ENCODE measurements at regions not wholly inside any gene's neighbourhood (a gene's known extent, or its start where the extent isn't known, plus 50 kb on each side); places are given as distances from the start of the nearest gene placed in this dataset.

GRCh38 chr4:32148111-32148666 is 1428.0 kb downstream of the PCDH7 start:
- Mint-ChIP-seq H3K4me1 (no peaks in the 10 kb centered on the region), H3K9me3 (peaks cover 8 to 19% (median 15%) of the 10 kb centered on the region in 3 donors), H3K27ac (no peak overlapping the region), H3K4me3 (no peak overlapping the region), H3K27me3 (no peaks in the 10 kb centered on the region), H3K36me3 (no peaks in the 10 kb centered on the region)
- DNase-seq (no peak), ATAC-seq (replicated peaks in 1 of 4) (no peak)
- Histone ChIP-seq H3K36me3 (ENCODE audit: control insufficient read depth in 2 of 2, extremely low read depth in 1 of 2, insufficient read depth in 1 of 2, low read length in 1 of 2) (no peaks in the 10 kb centered on the region), H3K4me3 (ENCODE audit: control insufficient read depth in 1 of 2, extremely low read depth in 1 of 2, low read length in 1 of 2) (no peak overlapping the region), H3K27ac (ENCODE audit: low read length) (no peak overlapping the region), H3K27me3 (replicated peaks in 1 of 2; ENCODE audit: control insufficient read depth in 2 of 2, extremely low read depth in 1 of 2, insufficient read depth in 2 of 2, low read length in 1 of 2) (no peaks in the 10 kb centered on the region), H3K4me1 (ENCODE audit: control insufficient read depth in 1 of 2, extremely low read depth in 1 of 2, insufficient read depth in 2 of 2, low read length in 2 of 2) (no peaks in the 10 kb centered on the region), H3K9me3 (no peaks in the 10 kb centered on the region)
- CTCF ChIA-PET = no interaction called here
- WGBS (ENCODE audit: insufficient coverage) = no CpG with 5 or more reads among the region's 2 CpGs
- POLR2A ChIA-PET = no interaction called here

- no peaks in the 10 kb centered on the region for H3K9me3 ChIP-seq
- Mint-ChIP-seq H3K27me3 (no peaks in the 10 kb centered on the region), H3K4me1 (no peaks in the 10 kb centered on the region), H3K4me3 (no peak overlapping the region), H3K27ac (no peak overlapping the region), H3K9me3 (peaks cover 16 to 22% (median 21%) of the 10 kb centered on the region in 3 donors), H3K36me3 (no peaks in the 10 kb centered on the region)
- 60% methylated on average over 1 of the region's 1 CpG for WGBS (ENCODE audit: insufficient coverage)
- no peaks in the 10 kb centered on the region for H3K36me3 ChIP-seq (ENCODE audit: control insufficient read depth in 2 of 2, extremely low read depth in 1 of 2, insufficient read depth in 1 of 2, low read length in 1 of 2)
- no peaks in the 10 kb centered on the region for H3K4me1 ChIP-seq (ENCODE audit: control insufficient read depth in 1 of 2, extremely low read depth in 1 of 2, insufficient read depth in 2 of 2, low read length in 2 of 2)
- H3K4me3 ChIP-seq (ENCODE audit: control insufficient read depth in 1 of 2, extremely low read depth in 1 of 2, low read length in 1 of 2) = no peak overlapping the region
- POLR2A ChIA-PET = no interaction called here
- DNase-seq = no peak
- CTCF ChIA-PET = no interaction called here
- ATAC-seq (replicated peaks in 1 of 4) = no peak
- no peak overlapping the region for H3K27ac ChIP-seq (ENCODE audit: low read length)
- H3K27me3 ChIP-seq (replicated peaks in 1 of 2; ENCODE audit: control insufficient read depth in 2 of 2, extremely low read depth in 1 of 2, insufficient read depth in 2 of 2, low read length in 1 of 2) = no peaks in the 10 kb centered on the region
Observed at GRCh38 chr4:32158961-32159360, 1438.8 kb downstream of the PCDH7 start.

- no peak for DNase-seq
- H3K4me1 Mint-ChIP-seq = no peaks in the 10 kb centered on the region
- H3K4me3 Mint-ChIP-seq = no peak overlapping the region
- Histone ChIP-seq H3K27me3 (replicated peaks in 1 of 2; ENCODE audit: control insufficient read depth in 2 of 2, extremely low read depth in 1 of 2, insufficient read depth in 2 of 2, low read length in 1 of 2) (no peaks in the 10 kb centered on the region), H3K9me3 (no peaks in the 10 kb centered on the region), H3K36me3 (ENCODE audit: control insufficient read depth in 2 of 2, extremely low read depth in 1 of 2, insufficient read depth in 1 of 2, low read length in 1 of 2) (no peaks in the 10 kb centered on the region), H3K4me3 (ENCODE audit: control insufficient read depth in 1 of 2, extremely low read depth in 1 of 2, low read length in 1 of 2) (no peak overlapping the region), H3K4me1 (ENCODE audit: control insufficient read depth in 1 of 2, extremely low read depth in 1 of 2, insufficient read depth in 2 of 2, low read length in 2 of 2) (no peaks in the 10 kb centered on the region), H3K27ac (ENCODE audit: low read length) (no peak overlapping the region)
- WGBS (ENCODE audit: insufficient coverage) = no CpG with 5 or more reads among the region's 3 CpGs
- ATAC-seq (replicated peaks in 1 of 4) = no peak
- ChIA-PET CTCF (no interaction called here), POLR2A (interaction anchor here in 1 of 2 donors (0.6 kb wide), 1 partner anchor 29 kb away, joined by 11 read pairs; no protein-coding TSS in a partner anchor)
- H3K9me3 Mint-ChIP-seq = peaks cover 9 to 12% (median 11%) of the 10 kb centered on the region in 3 donors
- no peak overlapping the region for H3K27ac Mint-ChIP-seq
- no peaks in the 10 kb centered on the region for H3K27me3 Mint-ChIP-seq
- no peaks in the 10 kb centered on the region for H3K36me3 Mint-ChIP-seq
Observed at GRCh38 chr4:32161392-32161791, 1441.2 kb downstream of the PCDH7 start.

GRCh38 chr4:32163125-32163524 is 1443.0 kb downstream of the PCDH7 start:
- Histone ChIP-seq H3K36me3 (ENCODE audit: control insufficient read depth in 2 of 2, extremely low read depth in 1 of 2, insufficient read depth in 1 of 2, low read length in 1 of 2) (no peaks in the 10 kb centered on the region), H3K27me3 (replicated peaks in 1 of 2; ENCODE audit: control insufficient read depth in 2 of 2, extremely low read depth in 1 of 2, insufficient read depth in 2 of 2, low read length in 1 of 2) (no peaks in the 10 kb centered on the region), H3K4me1 (ENCODE audit: control insufficient read depth in 1 of 2, extremely low read depth in 1 of 2, insufficient read depth in 2 of 2, low read length in 2 of 2) (no peaks in the 10 kb centered on the region), H3K27ac (ENCODE audit: low read length) (no peak overlapping the region), H3K4me3 (ENCODE audit: control insufficient read depth in 1 of 2, extremely low read depth in 1 of 2, low read length in 1 of 2) (no peak overlapping the region), H3K9me3 (no peaks in the 10 kb centered on the region)
- ATAC-seq (replicated peaks in 1 of 4) (no peak), DNase-seq (no peak)
- Mint-ChIP-seq H3K4me1 (no peaks in the 10 kb centered on the region), H3K9me3 (peaks cover 7 to 15% (median 9%) of the 10 kb centered on the region in 3 donors), H3K27me3 (no peaks in the 10 kb centered on the region), H3K4me3 (no peak overlapping the region), H3K36me3 (no peaks in the 10 kb centered on the region), H3K27ac (no peak overlapping the region)
- WGBS (ENCODE audit: insufficient coverage) = 22% methylated on average over 1 of the region's 3 CpGs
- POLR2A ChIA-PET = no interaction called here
- CTCF ChIA-PET = no interaction called here

GRCh38 chr4:32169841-32170240 is 1449.7 kb downstream of the PCDH7 start:
- DNase-seq (no peak), ATAC-seq (replicated peaks in 1 of 4) (no peak)
- WGBS (ENCODE audit: insufficient coverage) = 60% methylated on average over 1 of the region's 3 CpGs
- H3K27ac Mint-ChIP-seq = no peak overlapping the region
- no peaks in the 10 kb centered on the region for H3K36me3 Mint-ChIP-seq
- peaks cover 4 to 32% (median 12%) of the 10 kb centered on the region in 3 donors for H3K9me3 Mint-ChIP-seq
- Histone ChIP-seq H3K4me1 (ENCODE audit: control insufficient read depth in 1 of 2, extremely low read depth in 1 of 2, insufficient read depth in 2 of 2, low read length in 2 of 2) (no peaks in the 10 kb centered on the region), H3K27ac (ENCODE audit: low read length) (no peak overlapping the region), H3K27me3 (replicated peaks in 1 of 2; ENCODE audit: control insufficient read depth in 2 of 2, extremely low read depth in 1 of 2, insufficient read depth in 2 of 2, low read length in 1 of 2) (no peaks in the 10 kb centered on the region), H3K9me3 (peaks cover 3% of the 10 kb centered on the region), H3K4me3 (ENCODE audit: control insufficient read depth in 1 of 2, extremely low read depth in 1 of 2, low read length in 1 of 2) (no peak overlapping the region), H3K36me3 (ENCODE audit: control insufficient read depth in 2 of 2, extremely low read depth in 1 of 2, insufficient read depth in 1 of 2, low read length in 1 of 2) (no peaks in the 10 kb centered on the region)
- H3K4me1 Mint-ChIP-seq = no peaks in the 10 kb centered on the region
- ChIA-PET CTCF (no interaction called here), POLR2A (no interaction called here)
- H3K27me3 Mint-ChIP-seq = no peaks in the 10 kb centered on the region
- no peak overlapping the region for H3K4me3 Mint-ChIP-seq

- DNase-seq = no peak
- no peak for ATAC-seq (replicated peaks in 1 of 4)
- no peak overlapping the region for H3K4me3 ChIP-seq (ENCODE audit: control insufficient read depth in 1 of 2, extremely low read depth in 1 of 2, low read length in 1 of 2)
- no CpG with 5 or more reads among the region's 1 CpG for WGBS (ENCODE audit: insufficient coverage)
- peaks cover 3% of the 10 kb centered on the region for H3K9me3 ChIP-seq
- H3K4me1 Mint-ChIP-seq = no peaks in the 10 kb centered on the region
- no peaks in the 10 kb centered on the region for H3K36me3 ChIP-seq (ENCODE audit: control insufficient read depth in 2 of 2, extremely low read depth in 1 of 2, insufficient read depth in 1 of 2, low read length in 1 of 2)
- no peak overlapping the region for H3K4me3 Mint-ChIP-seq
- H3K27ac Mint-ChIP-seq = no peak overlapping the region
- ChIA-PET CTCF (interaction anchor here in 1 of 2 donors (0.7 kb wide), 1 partner anchor 607 kb away, joined by 3 read pairs; no protein-coding TSS in a partner anchor), POLR2A (no interaction called here)
- H3K27ac ChIP-seq (ENCODE audit: low read length) = no peak overlapping the region
- no peaks in the 10 kb centered on the region for H3K36me3 Mint-ChIP-seq
- H3K27me3 Mint-ChIP-seq = no peaks in the 10 kb centered on the region
- H3K27me3 ChIP-seq (replicated peaks in 1 of 2; ENCODE audit: control insufficient read depth in 2 of 2, extremely low read depth in 1 of 2, insufficient read depth in 2 of 2, low read length in 1 of 2) = no peaks in the 10 kb centered on the region
- no peaks in the 10 kb centered on the region for H3K4me1 ChIP-seq (ENCODE audit: control insufficient read depth in 1 of 2, extremely low read depth in 1 of 2, insufficient read depth in 2 of 2, low read length in 2 of 2)
- H3K9me3 Mint-ChIP-seq = peaks cover 4 to 30% (median 12%) of the 10 kb centered on the region in 3 donors
Observed at GRCh38 chr4:32172086-32172485, 1451.9 kb downstream of the PCDH7 start.

- H3K9me3 Mint-ChIP-seq = peaks cover 4 to 27% (median 12%) of the 10 kb centered on the region in 3 donors
- no peak for DNase-seq
- POLR2A ChIA-PET = no interaction called here
- no peaks in the 10 kb centered on the region for H3K27me3 Mint-ChIP-seq
- Histone ChIP-seq H3K9me3 (peaks cover 6% of the 10 kb centered on the region), H3K36me3 (ENCODE audit: control insufficient read depth in 2 of 2, extremely low read depth in 1 of 2, insufficient read depth in 1 of 2, low read length in 1 of 2) (no peaks in the 10 kb centered on the region), H3K27me3 (replicated peaks in 1 of 2; ENCODE audit: control insufficient read depth in 2 of 2, extremely low read depth in 1 of 2, insufficient read depth in 2 of 2, low read length in 1 of 2) (no peaks in the 10 kb centered on the region), H3K4me1 (ENCODE audit: control insufficient read depth in 1 of 2, extremely low read depth in 1 of 2, insufficient read depth in 2 of 2, low read length in 2 of 2) (no peaks in the 10 kb centered on the region), H3K27ac (ENCODE audit: low read length) (no peak overlapping the region), H3K4me3 (ENCODE audit: control insufficient read depth in 1 of 2, extremely low read depth in 1 of 2, low read length in 1 of 2) (no peak overlapping the region)
- no peak for ATAC-seq (replicated peaks in 1 of 4)
- CTCF ChIA-PET = no interaction called here
- H3K36me3 Mint-ChIP-seq = no peaks in the 10 kb centered on the region
- H3K4me1 Mint-ChIP-seq = no peaks in the 10 kb centered on the region
- no CpG with 5 or more reads among the region's 1 CpG for WGBS (ENCODE audit: insufficient coverage)
- H3K4me3 Mint-ChIP-seq = no peak overlapping the region
- no peak overlapping the region for H3K27ac Mint-ChIP-seq
Observed at GRCh38 chr4:32172761-32173160, 1452.6 kb downstream of the PCDH7 start.
